ENCODE measurements at regions not wholly inside any gene's neighbourhood (a gene's known extent, or its start where the extent isn't known, plus 50 kb on each side); places are given as distances from the start of the nearest gene placed in this dataset.

GRCh38 chr10:131480861-131481260 is 169.3 kb upstream of the TCERG1L start:
- Histone ChIP-seq H3K4me3 (no peak overlapping the region), H3K27ac (no peak overlapping the region), H3K27me3 (peaks cover 0 to 32% (median 6%) of the 10 kb centered on the region in 7 donors), H3K9me3 (peaks cover 0 to 2% (median 0%) of the 10 kb centered on the region in 11 donors), H3K4me1 (no peaks in the 10 kb centered on the region), H3K36me3 (no peaks in the 10 kb centered on the region)
- ATAC-seq, result no peak
- intact Hi-C loops (cut with DNase I), result no loop called here
- no peak for TF ChIP-seq CTCF (IDR thresholded peaks at IDR 0.05)
- DNase-seq, result no peak
- 45 to 58% methylated on average over 7 of the region's 7 CpGs for WGBS, 2 donors

- intact Hi-C loops (cut with DNase I), result no loop called here
- H3K4me3 ChIP-seq, result no peak overlapping the region
- H3K27ac ChIP-seq, result no peak overlapping the region
- whole genome bisulfite sequencing, 2 donors, result 60 to 64% methylated on average over 2 of the region's 2 CpGs
- peaks cover 0 to 2% (median 0%) of the 10 kb centered on the region in 11 donors for H3K9me3 ChIP-seq
- no peaks in the 10 kb centered on the region for H3K4me1 ChIP-seq
- H3K27me3 ChIP-seq, result peaks cover 0 to 13% (median 0%) of the 10 kb centered on the region in 7 donors
- no peak for TF ChIP-seq CTCF (IDR thresholded peaks at IDR 0.05)
- no peaks in the 10 kb centered on the region for H3K36me3 ChIP-seq
- ATAC-seq (no peak), DNase-seq (no peak)
Observed at GRCh38 chr10:131485732-131486131, 174.2 kb upstream of the TCERG1L start.

- H3K36me3 ChIP-seq, result no peaks in the 10 kb centered on the region
- no peak overlapping the region for H3K4me3 ChIP-seq
- no peaks in the 10 kb centered on the region for H3K9me3 ChIP-seq
- ATAC-seq, result no peak
- H3K27me3 ChIP-seq, result peaks cover 0 to 8% (median 0%) of the 10 kb centered on the region in 7 donors
- no peak overlapping the region for H3K27ac ChIP-seq
- TF ChIP-seq CTCF (IDR thresholded peaks at IDR 0.05), result no peak
- intact Hi-C loops (cut with DNase I), result no loop called here
- no peaks in the 10 kb centered on the region for H3K4me1 ChIP-seq
- no peak for DNase-seq
- 82 to 83% methylated on average over 5 of the region's 5 CpGs for whole genome bisulfite sequencing, 2 donors
Observed at GRCh38 chr10:131487822-131488221, 176.3 kb upstream of the TCERG1L start.

GRCh38 chr10:131490991-131491594 is 179.6 kb upstream of the TCERG1L start:
- no peaks in the 10 kb centered on the region for H3K36me3 ChIP-seq
- intact Hi-C loops (cut with DNase I), result no loop called here
- ATAC-seq (no peak), DNase-seq (no peak)
- H3K9me3 ChIP-seq, result no peaks in the 10 kb centered on the region
- TF ChIP-seq CTCF (IDR thresholded peaks at IDR 0.05), result no peak
- H3K4me1 ChIP-seq, result no peaks in the 10 kb centered on the region
- H3K27me3 ChIP-seq, result peaks cover 0 to 8% (median 0%) of the 10 kb centered on the region in 7 donors
- no peak overlapping the region for H3K27ac ChIP-seq
- 76 to 84% methylated on average over 9 of the region's 9 CpGs for WGBS, 2 donors
- no peak overlapping the region for H3K4me3 ChIP-seq

All from heart right ventricle (tissue), 16 donors.